Testis (tissue), 2 donors: ENCODE measurements at regions not wholly inside any gene's neighbourhood (a gene's known extent, or its start where the extent isn't known, plus 50 kb on each side); places are given as distances from the start of the nearest gene placed in this dataset.

Experiments used
- CTCF ChIP-seq, 3 experiments: fragments of 450-650 bp in 2 of 3; fragments of 200-600 bp in 1 of 3; sonication (generic) in 1 of 3; IDR thresholded peaks; one replicate each; pipeline ENCODE4 v1.5.1; 2016 to 2019; ENCODE audit warnings: antibody characterized with exemption in 3 of 3, mild to moderate bottlenecking in 2 of 3, moderate library complexity in 1 of 3
- POLR2A ChIP-seq: fragments of 450-650 bp; IDR thresholded peaks from one replicate; pipeline ENCODE4 v1.6.1; 2017; ENCODE audit warnings: antibody characterized with exemption, mild to moderate bottlenecking, moderate library complexity

- TF ChIP-seq CTCF (IDR thresholded peaks at IDR 0.05) (no peak), POLR2A (no peak)
Observed at GRCh38 chr6:44617416-44617815, 229.9 kb downstream of the CDC5L start.
